HG03520 (cell line): ENCODE measurements at regions not wholly inside any gene's neighbourhood (a gene's known extent, or its start where the extent isn't known, plus 50 kb on each side); places are given as distances from the start of the nearest gene placed in this dataset.

Experiments
- ATAC-seq: cut with Tn5 transposase; IDR thresholded peaks from one replicate; pipeline ENCODE4 v1.9.1; 2021; ENCODE audit warnings: mild to moderate bottlenecking, moderate library complexity; ENCODE audit not compliant: unreplicated experiment

DNA sequence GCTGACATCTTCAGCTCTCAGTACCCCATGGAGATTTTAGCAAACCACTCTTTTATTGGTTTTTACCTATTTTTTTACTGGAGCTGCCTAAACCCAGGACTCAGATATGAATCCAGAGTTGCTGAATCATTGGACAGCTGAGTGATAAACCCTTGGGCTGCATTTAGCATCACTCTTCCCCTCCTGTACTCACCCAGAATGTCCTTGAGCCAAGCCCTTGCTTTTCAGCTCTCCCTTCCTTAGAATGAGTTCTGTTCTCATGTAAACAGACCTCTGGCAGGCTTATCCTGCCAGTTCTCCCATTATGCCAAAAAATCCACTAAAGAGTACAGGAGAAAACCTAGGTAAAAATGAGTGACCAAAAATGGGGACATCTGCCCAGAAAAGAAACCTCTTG lies 200.1 kb upstream of the POU2AF2 start:
- no peak for ATAC-seq

DNA sequence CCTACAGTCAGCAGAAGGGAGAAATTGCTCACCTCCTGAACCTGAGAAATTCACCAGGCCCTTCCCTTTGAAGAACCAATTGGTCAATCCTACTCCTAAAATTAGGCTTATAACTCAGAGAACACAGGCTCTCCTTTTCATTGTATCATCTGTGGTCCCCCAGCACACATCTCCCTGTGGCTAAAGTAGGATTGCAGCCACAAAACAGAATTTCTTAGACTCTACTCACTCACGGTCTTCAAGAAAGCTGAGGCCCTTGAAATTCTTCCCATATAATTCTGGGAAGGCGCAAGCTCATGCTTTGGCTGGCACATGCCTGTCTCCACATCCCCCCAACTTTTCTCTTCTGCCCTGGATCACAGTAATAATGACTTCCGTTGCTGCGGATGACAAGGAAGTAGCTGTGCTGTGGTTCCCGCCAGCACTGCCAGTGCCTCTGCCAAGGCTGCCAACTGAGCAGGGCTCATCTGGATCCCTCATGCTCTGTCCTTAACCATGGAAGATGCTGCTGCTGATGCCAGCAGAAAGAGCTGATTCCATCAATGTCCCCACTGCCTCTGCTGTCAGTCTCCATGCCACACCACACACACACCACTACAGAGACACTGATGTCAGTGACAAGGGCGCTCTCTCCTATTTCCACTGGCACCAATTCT lies 200.6 kb upstream of the POU2AF2 start:
- no peak for ATAC-seq

DNA sequence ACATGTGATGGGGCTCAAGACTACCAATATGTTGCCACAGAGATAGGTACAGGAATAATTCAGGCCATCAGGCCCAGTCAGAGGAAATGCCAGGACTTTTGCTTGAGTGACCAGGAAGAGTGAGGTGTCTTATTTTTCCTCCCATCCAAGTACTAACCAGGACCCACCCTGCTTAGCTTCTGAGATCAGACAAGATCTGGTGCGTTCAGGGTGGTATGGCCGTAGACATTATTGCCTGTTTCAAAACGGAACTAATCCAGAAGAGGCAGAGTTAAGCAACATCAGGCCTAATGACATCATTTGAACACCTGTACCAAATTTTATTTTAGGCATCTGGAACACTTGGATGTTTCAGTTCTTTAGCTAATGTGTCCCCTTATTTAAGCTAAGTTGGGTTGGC lies 205.5 kb upstream of the POU2AF2 start:
- no peak for ATAC-seq

DNA sequence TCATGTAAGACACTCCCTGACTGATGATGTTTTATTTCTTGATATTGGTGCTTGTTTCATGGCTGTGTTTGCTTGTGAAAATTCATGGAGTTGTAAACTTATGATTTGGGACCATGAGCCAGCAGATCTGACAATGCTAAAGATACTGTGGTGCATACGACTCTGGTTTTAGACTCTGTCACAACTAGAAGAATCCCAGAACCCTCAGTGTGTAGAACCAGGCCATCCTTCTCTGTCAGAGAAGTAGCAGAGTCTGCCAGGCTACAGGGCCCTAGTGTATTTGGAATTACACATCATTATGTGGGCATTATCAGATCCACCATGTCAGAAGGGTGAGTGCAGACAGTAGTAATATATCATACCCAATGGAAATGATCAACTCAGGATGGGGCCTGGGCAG lies 209.8 kb upstream of the POU2AF2 start:
- no peak for ATAC-seq

DNA sequence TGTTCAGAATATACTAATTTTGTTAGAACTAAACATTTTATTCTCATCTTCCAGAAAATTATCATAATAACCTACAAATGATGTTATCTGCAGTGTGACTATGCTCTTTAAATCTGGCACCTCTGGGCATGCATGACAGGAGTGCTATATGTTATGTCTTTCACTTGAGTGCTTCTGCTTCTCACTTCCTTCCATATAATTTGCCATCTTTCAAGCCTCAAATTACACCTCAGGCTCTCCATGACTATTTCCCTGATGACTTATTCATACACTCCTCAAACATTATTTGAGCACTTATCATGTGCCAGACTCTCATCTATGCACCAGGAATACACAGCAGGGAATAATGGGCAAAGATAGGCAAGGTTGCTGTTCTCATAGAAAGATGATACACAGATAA lies 219.3 kb upstream of the POU2AF2 start:
- ATAC-seq = no peak

DNA sequence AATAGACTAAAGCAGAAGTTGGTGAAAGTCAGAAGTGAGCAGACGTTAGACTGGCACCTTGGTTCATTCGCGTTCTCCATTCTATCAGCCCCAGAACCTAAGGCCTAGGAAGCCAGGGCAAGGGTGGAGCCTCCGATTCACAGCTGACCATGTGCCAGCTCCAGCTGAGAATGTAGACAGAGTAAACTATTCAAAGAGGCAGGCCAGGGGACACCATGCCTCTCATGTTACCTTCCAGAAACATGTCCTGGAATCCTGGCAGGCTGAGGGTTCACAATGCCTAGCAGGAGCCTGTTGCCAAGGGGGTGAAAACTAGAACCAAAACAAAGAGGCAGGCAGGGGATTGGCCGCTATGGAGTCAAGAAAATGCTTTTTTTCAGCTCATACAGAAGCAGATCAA lies 224.4 kb upstream of the POU2AF2 start:
- ATAC-seq = no peak

DNA sequence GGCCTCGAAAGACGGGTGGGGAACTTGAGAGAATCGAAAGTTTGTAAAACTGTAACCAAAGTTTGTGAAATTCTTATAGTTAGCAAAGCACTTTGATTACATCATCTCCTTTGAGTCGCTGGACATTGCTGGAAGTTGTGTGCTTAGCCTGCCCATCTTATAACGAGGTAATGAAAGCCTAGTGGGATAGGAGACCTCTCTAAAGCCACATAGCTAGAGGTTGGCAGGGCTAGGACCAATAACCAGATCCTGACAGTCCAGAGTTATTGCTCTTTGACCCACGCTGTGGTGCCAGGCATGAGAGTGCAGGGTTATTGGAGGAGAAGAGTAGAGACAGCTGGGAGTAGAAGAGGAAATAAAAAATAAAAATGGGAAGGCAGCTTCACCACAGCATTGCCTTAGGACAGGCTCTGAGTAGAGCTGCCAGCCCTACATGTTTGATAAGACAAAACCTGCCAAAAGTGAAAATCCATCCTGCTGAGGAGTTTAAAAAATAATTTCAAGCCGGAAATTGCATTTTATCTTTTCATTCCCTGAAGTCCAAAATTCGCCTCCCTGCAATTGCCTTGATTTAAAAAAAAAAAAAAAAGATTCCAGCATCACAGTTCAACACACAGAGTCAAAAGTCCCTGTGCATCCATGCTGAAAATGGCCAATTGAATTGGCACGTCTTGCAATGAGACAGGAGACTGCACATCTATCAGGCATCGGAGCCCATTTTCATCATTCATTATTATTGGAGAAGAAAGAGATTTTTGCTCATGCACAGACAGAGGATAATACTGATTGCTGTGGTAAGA lies 225.5 kb upstream of the POU2AF2 start:
- ATAC-seq = no peak

DNA sequence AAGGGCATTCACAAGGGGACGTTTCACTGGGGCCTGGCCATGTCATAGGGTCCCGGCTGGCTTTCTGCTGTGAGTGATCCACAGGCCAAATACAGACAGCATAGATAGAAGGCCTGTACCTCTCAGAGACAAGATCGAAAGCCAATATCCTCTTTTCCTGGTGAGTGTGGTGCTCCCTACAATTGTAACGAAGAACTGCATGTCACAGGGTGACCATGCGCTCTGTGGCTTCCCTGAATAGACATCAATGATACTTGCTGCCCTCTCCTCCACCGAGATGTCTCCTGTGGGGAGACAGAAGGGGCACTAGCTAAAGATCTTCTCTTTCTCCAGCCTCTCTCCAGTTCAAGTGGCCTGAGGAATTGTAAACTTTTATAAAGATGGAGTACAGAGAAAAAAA lies 226.1 kb upstream of the POU2AF2 start:
- no peak for ATAC-seq

DNA sequence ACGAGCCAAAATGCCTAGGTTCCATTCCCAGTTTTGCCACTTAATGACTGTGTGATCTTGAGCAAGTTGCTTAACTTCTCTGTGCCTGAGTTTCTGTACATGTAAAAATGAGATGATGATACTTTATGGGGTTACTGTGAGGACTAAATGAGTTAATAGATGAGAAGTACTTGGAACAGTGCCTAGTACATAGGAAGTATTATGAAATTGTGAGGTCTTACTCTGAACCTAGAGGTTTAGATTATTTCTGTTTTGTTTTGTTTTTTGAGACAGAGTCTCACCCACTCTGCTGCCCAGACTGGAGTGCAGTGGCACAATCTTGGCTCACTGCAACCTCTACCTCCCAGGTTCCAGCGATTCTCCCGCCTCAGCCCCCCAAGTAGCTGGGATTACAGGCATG lies 227.0 kb upstream of the POU2AF2 start:
- ATAC-seq = no peak

DNA sequence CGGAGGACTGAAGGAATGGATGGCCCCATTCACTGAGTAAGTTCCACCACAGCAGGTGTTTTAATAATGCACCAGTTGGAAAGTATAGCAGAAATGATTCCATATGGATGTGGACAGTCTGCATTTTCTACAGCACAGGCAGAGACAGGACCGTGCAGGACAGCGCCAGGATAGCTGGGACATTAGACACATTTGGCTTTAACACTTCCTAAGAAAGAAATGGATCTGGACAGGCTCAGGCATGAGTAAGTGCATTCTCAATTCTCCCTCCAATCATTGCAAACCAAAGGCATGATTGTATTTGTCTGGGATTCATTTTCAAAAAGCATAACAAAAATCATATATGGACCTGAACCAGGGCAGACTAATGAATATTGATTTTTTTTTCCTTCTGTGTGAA lies 233.0 kb upstream of the POU2AF2 start:
- ATAC-seq = no peak

DNA sequence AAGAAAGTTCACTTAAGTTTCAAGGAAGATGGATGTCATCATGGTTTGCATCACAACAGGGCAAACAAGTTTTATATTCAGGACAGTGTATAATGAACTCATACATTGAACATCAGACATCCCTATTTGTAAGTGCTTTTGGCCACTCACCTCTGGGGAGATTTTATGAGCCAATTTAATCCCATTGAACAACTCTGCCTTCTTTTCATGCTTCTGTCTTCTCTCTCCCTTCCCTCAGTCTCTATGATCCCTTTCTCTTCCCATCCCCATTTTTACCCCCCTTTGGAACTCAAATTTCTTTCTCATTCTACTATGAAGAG lies 234.3 kb upstream of the POU2AF2 start:
- ATAC-seq = no peak

DNA sequence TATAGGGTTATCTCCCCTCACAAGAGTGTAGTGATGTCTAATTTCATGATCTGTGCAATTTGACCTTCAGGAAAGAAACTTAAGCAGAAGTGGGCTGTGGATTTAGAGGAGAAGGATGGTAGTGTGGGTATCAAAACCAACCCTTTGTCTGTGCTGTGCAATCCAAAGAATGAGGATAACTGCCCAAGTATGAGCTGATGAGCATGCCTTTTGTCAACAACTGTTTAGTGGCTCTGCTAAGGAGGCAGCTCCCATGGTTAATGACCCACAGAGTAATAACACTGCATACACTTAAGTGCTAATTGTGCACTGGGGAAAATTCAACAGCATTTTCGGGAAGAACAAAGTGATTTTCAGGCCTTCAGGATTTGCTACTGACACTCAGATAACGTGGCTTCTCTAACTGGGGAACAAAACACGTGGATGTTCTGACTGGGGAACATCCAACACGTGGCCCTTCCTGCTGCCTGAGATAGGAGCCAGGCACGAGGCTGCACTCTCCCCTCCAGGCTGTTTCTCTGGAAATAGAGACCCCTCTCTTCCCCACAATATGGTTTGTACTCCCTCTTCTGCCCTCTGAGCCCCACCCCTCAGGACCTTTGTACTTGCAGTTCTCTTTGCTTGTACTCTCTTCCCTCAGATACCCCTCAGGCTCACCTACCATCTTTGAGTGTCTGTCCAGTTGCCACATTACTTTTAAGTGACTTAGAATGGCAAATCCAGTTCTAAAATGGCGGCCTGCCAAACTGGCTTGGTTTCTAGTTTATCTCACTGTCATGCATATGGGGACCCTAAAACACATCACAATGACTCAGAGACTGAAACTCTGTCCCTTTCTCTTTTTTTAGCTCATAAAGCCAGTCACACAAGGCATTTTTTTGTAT lies 234.9 kb upstream of the POU2AF2 start:
- no peak for ATAC-seq

DNA sequence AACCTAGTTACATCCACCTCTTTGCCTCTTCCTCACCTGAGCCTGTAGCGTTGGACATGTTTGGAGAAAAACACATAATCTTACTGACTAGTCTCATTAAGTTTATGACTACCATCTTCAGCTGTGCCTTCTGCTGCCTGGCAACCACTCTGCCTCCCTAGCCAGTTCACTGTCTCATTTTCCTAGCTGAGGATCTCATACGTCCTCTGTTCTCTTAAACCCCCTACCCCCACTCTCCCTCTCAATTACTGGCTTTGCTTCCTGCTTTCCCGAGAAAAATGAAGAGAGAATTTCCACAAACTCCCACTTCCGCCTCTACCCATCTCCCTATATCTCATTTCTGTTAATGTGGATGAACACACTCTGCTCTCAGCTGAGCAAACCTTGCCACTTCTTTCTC lies 239.3 kb upstream of the POU2AF2 start:
- ATAC-seq = no peak

DNA sequence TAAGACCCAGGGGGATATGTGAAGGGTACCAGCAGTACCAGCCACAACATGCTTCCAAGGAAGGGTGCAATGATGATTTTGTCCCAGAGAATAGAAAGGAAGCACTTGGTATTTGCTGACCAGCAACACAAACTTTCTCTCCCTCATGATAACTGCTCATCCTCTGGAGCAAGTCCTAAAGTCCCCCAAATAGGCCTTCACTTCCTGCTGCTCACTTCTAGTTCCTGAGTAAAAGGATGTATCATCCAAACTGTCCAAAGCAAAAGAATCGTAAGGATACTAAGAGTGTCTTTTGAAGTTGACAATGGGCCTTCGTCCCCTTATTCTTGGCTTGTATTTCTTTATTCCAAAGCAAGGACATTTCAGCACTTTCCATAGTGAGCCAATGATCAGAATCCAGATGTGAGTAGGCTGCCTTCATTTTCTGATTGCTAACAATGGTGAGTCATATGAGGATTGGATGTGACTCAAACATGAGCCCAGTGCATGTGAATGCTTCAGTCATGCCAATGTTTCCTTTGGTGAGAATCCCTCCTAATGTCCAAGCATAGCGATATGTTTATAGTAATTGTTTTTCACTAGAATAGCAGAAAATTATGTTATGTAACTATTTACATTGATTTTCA lies 243.4 kb upstream of the POU2AF2 start:
- no peak for ATAC-seq

DNA sequence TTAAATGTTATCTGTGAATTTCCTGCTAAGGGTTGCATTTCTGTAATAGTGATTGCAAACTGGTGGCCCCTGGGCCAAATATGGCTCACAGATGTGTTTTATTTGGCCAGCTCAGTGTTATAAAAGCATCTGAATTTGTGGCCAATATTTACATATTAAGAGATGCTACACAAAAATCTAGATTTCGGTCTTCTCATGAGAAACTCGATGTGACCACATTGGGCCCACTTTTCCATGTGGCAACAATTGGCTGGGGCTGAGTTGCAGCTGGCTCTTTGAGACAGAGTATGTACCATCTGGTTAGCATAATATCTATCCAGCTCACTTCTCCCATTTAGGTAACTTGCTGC lies 244.5 kb upstream of the POU2AF2 start:
- ATAC-seq = no peak

DNA sequence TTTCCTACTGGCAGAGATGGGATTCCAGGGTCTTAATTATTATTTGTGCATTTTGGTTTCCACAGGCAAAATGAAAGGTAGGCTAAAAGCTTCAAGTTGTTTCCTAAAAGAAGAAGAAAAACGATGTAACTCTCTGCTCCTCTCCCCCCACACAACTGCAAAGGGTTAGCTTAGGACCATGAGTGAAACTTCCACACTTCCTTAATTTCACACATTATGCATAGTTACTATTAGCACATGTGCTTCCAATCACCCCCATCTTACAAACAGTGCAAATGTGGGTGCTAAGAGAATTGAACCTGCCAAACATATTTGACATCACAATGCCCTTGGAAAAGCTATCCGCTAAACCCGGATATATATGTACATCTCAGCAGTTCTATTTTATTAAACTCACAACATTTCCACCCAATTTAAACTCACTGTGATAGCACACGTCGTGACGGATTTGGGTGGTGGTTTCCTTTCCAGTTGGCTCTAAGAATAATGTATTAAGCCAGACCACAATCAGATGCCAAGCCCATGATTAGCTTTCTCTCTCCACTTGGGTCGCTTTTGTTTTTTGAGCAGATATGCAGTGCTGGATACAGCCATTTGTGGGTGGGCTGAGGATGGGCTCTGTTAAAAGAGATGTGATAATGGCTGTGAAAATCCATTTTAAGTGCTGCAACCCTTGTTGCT lies 245.0 kb upstream of the POU2AF2 start:
- no peak for ATAC-seq

DNA sequence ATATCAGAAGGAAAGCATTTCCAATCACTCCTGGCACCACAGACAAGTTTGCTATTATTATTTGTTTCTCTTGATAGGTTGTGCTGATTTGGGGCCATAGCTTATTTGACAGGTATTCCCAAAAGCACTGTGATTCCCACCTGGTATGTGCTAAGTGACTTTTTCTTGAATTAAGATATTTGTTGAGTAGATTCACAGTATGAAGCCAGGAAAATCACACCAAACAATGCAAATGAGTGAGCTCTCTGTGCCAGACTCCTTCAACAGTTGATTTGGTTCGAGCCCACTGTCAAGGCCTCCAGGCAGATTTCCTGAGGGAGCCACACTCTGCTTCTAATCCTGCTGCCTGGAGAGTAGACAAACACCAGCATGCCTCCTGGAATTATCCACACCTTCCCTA lies 253.0 kb upstream of the POU2AF2 start:
- ATAC-seq = no peak

DNA sequence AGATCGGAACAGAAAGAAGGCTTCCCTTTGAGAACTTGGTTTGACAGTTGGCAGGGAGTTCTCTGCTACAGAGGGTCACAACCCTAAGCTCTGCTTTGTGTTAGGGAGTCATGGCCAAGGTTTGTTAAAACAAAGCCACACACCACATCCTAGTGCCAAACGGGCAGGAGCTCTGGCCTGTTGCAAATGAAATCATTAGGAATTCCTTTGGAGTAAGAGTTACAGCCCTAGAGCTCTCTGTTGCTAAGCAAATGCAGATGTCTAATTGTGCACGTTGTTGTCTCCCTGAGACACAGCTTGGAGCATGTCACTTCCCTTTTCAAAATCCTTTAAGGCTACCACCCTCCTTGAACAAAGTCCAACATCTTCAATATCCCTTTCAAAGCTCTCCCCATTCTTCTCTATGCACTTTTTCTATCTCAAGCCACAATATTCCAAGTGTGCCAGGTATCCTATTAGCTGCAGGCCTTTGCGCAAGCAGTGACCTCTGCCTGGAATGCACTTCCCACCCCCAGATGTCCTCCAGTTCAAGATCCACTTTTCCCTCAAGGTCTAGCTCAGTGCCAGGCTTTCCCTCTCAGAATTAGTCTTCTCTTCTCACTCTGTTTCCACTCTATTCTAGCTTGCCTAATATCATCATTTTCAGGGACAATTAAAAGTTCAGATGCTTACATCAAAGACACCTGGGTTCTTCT lies 253.7 kb upstream of the POU2AF2 start:
- no peak for ATAC-seq

DNA sequence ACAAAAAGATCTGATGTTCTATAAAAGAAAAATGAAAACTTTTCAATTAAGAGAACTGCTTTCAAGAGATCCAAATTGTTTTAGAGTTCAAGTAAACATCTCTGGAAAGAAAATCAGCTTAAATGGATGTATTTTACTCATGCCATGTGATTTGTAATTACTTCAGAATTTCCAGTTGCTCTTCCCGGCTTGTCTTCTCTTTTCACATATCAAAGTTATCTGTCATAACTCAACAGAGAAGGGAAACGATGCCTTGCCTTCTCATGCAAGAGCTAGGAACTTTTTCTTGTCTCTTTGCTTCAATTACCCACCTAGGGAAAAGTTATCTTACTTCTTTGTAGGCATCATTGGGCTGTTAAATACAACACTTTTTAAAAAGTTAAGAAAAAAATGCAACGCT lies 255.2 kb upstream of the POU2AF2 start:
- no peak for ATAC-seq

DNA sequence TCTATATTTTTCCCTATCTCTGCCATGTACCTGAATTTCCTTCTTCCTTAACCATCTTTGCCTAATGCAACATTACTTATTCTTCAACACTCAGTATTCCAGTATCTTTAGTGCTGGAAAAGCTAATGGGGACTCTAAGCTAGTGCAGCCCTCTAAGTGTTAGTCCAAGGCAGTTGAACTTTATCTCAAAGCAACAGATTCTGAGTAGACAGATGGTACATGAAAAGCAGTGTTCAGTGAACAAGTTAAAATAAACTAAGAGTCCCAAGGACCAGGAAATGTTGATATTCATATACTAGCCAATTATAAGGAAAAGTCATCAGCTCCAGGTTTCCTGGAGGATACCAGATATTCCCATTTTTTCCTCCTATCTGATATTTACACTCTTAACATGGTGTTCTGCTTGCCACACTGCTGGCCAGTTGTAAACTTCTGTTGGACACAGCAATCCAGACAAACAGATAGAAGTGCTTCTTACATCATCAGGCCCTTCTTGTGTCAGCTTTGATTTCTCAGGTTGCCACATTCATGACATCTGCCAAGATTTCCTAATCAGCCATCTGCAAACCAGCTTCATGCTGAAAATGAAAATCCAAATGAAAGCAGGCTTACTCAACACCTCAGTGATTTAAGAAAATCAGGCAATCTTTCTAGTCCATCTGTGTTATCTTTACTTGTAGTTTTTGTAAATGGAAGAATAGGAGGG lies 255.9 kb upstream of the POU2AF2 start:
- no peak for ATAC-seq
